NOMO-1 (cell line): ENCODE measurements at regions not wholly inside any gene's neighbourhood (a gene's known extent, or its start where the extent isn't known, plus 50 kb on each side); places are given as distances from the start of the nearest gene placed in this dataset.

Experiments
- DNase-seq, 2 experiments: peaks; one replicate each; lab custom pipeline; 2025; ENCODE audit not compliant: unreplicated experiment in 2 of 2; lab: John Stamatoyannopoulos, UW

GRCh38 chr2:198453866-198454265, 649.5 kb downstream of the PLCL1 start:
- no peak for DNase-seq

- no peak for DNase-seq
These were observed 647.9 kb downstream of the PLCL1 start for GRCh38 chr2:198452327-198452726.

GRCh38 chr2:198448789-198449188, 644.4 kb downstream of the PLCL1 start:
- no peak for DNase-seq

GRCh38 chr2:198444800-198445287, 640.5 kb downstream of the PLCL1 start:
- no peak for DNase-seq

GRCh38 chr2:198441901-198442300, 637.5 kb downstream of the PLCL1 start:
- DNase-seq = no peak

- DNase-seq = no peak
These were observed 636.9 kb downstream of the PLCL1 start for GRCh38 chr2:198441246-198441645.

- no peak for DNase-seq
These were observed 636.4 kb downstream of the PLCL1 start for GRCh38 chr2:198440833-198441232.

GRCh38 chr2:198438331-198438730, 633.9 kb downstream of the PLCL1 start:
- no peak for DNase-seq

GRCh38 chr2:198424112-198424511, 619.7 kb downstream of the PLCL1 start:
- no peak for DNase-seq

GRCh38 chr2:198417836-198418235, 613.4 kb downstream of the PLCL1 start:
- no peak for DNase-seq

GRCh38 chr2:198414976-198415375, 610.6 kb downstream of the PLCL1 start:
- no peak for DNase-seq

- DNase-seq = no peak
These were observed 607.5 kb downstream of the PLCL1 start for GRCh38 chr2:198411936-198412335.

GRCh38 chr2:198408171-198408570, 603.8 kb downstream of the PLCL1 start:
- no peak for DNase-seq

- DNase-seq = no peak
These were observed 600.9 kb downstream of the PLCL1 start for GRCh38 chr2:198405311-198405710.

- DNase-seq = no peak
These were observed 597.3 kb downstream of the PLCL1 start for GRCh38 chr2:198401644-198402043.

- DNase-seq = no peak
These were observed 596.6 kb downstream of the PLCL1 start for GRCh38 chr2:198400999-198401398.

- DNase-seq = no peak
These were observed 589.8 kb downstream of the PLCL1 start for GRCh38 chr2:198394208-198394607.

- DNase-seq = no peak
These were observed 586.3 kb downstream of the PLCL1 start for GRCh38 chr2:198390670-198391069.

GRCh38 chr2:198387677-198388076, 583.3 kb downstream of the PLCL1 start:
- no peak for DNase-seq

- DNase-seq = no peak
These were observed 581.5 kb downstream of the PLCL1 start for GRCh38 chr2:198385856-198386255.

GRCh38 chr2:198385326-198385725, 580.9 kb downstream of the PLCL1 start:
- no peak for DNase-seq

GRCh38 chr2:198383392-198383791, 579.0 kb downstream of the PLCL1 start:
- no peak for DNase-seq

- DNase-seq = no peak
These were observed 578.4 kb downstream of the PLCL1 start for GRCh38 chr2:198382811-198383210.
